Tibial artery (tissue), 4 donors: ENCODE measurements at regions not wholly inside any gene's neighbourhood (a gene's known extent, or its start where the extent isn't known, plus 50 kb on each side); places are given as distances from the start of the nearest gene placed in this dataset.

Experiments used
- DNase-seq, 2 donors: peaks; one replicate each; pipeline ENCODE4 v3.0.0-alpha.2; 2019
- H3K27ac ChIP-seq, 2 donors: fragments of 200-600 bp; sonication (generic) in 1 of 2; 1 replicate in 1 of 2; 2 replicates in 1 of 2; pipeline ENCODE4 v1.5.1; 2018 to 2019; ENCODE audit warnings: mild to moderate bottlenecking in 1 of 2
- H3K27me3 ChIP-seq, 2 donors: fragments of 200-600 bp; sonication (generic) in 1 of 2; one replicate each; pipeline versions ENCODE4 v1.5.1 to v1.6.0; 2016 to 2019
- H3K36me3 ChIP-seq, 3 donors: fragments of 200-600 bp; sonication (generic) in 2 of 3; one replicate each; pipeline ENCODE4 v1.5.1; 2016 to 2019; ENCODE audit warnings: mild to moderate bottlenecking in 2 of 3
- H3K4me1 ChIP-seq, 4 donors: fragments of 200-600 bp; sonication (generic) in 2 of 4; 1 replicate in 3 of 4; 2 replicates in 1 of 4; pipeline ENCODE4 v1.5.1; 2016 to 2019
- H3K4me3 ChIP-seq, 2 donors: fragments of 200-600 bp; sonication (generic) in 1 of 2; 1 replicate in 1 of 2; 2 replicates in 1 of 2; pipeline ENCODE4 v1.5.1; 2018 to 2019; ENCODE audit warnings: mild to moderate bottlenecking in 2 of 2
- H3K9me3 ChIP-seq, 3 donors: fragments of 200-600 bp; sonication (generic) in 1 of 3; one replicate each; pipeline ENCODE4 v1.5.1; 2016 to 2019
- intact Hi-C: fragments of 100-400 bp; cut with DNase I; formaldehyde crosslinking; loops from one replicate; pipeline ENCODE4 v1.15.0; 2023; ENCODE audit warnings: low total_unique reads
- TF ChIP-seq, protein P1 (sequence below), 2 experiments: fragments of 200-600 bp in 1 of 2; fragments of 450-650 bp in 1 of 2; IDR thresholded peaks; one replicate each; pipeline ENCODE4 v1.5.1; 2017 to 2019; ENCODE audit warnings: antibody characterized with exemption in 2 of 2, mild to moderate bottlenecking in 1 of 2, moderate library complexity in 1 of 2

DNA sequence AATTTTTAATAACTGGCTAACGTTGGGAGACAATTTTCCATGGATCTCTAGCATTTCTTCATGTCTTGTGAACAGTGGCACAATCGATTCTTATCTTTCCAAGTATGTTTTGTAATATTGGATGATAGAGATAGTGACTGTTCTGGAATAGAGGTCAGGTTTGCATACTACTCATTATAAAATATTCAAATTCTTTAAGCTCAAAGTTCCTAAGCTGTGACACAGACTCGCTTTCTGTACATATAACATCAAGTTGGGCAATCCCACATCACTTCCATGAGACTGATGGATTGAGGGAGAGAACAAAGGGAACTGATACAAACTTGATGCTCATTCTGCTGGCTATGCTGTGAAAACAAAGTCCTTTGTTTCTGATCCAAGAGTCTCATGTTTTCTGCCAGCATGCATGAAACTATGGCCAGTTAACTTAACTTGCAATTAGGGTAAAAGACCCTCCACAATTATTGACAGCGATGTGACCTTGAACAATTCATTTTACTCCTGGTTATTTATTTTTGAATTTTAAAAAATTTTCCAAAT, 392.4 kb downstream of the TTLL7 start:
- no peaks in the 10 kb centered on the region for H3K9me3 ChIP-seq
- intact Hi-C loops: no loop called here
- H3K36me3 ChIP-seq: no peaks in the 10 kb centered on the region
- no peaks in the 10 kb centered on the region for H3K27me3 ChIP-seq
- TF ChIP-seq, protein P1, sequence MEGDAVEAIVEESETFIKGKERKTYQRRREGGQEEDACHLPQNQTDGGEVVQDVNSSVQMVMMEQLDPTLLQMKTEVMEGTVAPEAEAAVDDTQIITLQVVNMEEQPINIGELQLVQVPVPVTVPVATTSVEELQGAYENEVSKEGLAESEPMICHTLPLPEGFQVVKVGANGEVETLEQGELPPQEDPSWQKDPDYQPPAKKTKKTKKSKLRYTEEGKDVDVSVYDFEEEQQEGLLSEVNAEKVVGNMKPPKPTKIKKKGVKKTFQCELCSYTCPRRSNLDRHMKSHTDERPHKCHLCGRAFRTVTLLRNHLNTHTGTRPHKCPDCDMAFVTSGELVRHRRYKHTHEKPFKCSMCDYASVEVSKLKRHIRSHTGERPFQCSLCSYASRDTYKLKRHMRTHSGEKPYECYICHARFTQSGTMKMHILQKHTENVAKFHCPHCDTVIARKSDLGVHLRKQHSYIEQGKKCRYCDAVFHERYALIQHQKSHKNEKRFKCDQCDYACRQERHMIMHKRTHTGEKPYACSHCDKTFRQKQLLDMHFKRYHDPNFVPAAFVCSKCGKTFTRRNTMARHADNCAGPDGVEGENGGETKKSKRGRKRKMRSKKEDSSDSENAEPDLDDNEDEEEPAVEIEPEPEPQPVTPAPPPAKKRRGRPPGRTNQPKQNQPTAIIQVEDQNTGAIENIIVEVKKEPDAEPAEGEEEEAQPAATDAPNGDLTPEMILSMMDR (IDR thresholded peaks at IDR 0.05): no peak
- H3K27ac ChIP-seq: no peak overlapping the region
- no peaks in the 10 kb centered on the region for H3K4me1 ChIP-seq
- no peak for DNase-seq
- H3K4me3 ChIP-seq: no peak overlapping the region

DNA sequence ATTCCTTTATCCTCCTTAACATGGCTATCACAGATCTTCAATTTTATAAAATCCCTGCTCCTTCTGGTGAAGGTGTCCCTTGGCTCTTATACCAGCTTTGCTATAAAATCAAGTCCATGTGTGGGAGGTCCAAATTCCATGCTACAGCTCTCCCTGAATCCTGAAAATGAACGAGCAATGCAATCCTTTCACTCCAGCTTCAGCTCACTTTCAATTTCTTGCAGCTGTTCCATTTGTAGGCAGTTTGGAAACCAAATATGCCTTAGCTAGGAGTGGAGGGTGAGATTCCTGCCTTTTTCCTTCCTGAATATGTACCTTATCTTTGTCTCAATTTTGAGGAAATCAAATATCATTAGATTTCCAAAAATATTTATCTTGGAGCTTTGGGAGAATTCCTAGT, 402.6 kb downstream of the TTLL7 start:
- H3K27me3 ChIP-seq: no peaks in the 10 kb centered on the region
- H3K4me1 ChIP-seq: peaks cover 0 to 13% (median under 1%) of the 10 kb centered on the region in 4 donors
- no peak overlapping the region for H3K27ac ChIP-seq
- TF ChIP-seq, protein P1 (IDR thresholded peaks at IDR 0.05): no peak
- intact Hi-C loops: no loop called here
- H3K9me3 ChIP-seq: no peaks in the 10 kb centered on the region
- no peak overlapping the region for H3K4me3 ChIP-seq
- no peaks in the 10 kb centered on the region for H3K36me3 ChIP-seq
- no peak for DNase-seq

DNA sequence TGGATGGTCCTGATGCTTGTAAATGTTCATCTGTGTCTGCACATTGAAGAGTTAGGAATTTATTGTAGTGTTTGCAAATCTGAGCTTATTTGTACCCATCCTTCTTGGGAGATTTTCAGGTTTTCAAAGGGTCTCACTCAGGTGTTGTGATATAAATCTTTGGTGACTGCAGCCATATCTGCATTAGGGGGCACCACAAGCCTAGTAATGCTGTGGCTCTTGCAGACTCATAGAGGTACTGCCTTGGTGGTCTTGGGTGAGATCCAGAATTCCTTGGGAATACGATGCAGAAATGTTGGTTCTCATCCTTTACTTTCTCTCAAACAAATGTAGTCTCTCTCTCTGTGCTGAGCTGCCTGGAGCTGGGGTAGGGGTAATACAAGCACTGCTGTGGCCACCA, 405.9 kb downstream of the TTLL7 start:
- H3K27me3 ChIP-seq: no peaks in the 10 kb centered on the region
- H3K4me1 ChIP-seq: peaks cover 0 to 13% (median under 1%) of the 10 kb centered on the region in 4 donors
- DNase-seq: no peak
- no peaks in the 10 kb centered on the region for H3K9me3 ChIP-seq
- H3K27ac ChIP-seq: no peak overlapping the region
- intact Hi-C loops: no loop called here
- TF ChIP-seq, protein P1 (IDR thresholded peaks at IDR 0.05): no peak
- no peak overlapping the region for H3K4me3 ChIP-seq
- no peaks in the 10 kb centered on the region for H3K36me3 ChIP-seq

DNA sequence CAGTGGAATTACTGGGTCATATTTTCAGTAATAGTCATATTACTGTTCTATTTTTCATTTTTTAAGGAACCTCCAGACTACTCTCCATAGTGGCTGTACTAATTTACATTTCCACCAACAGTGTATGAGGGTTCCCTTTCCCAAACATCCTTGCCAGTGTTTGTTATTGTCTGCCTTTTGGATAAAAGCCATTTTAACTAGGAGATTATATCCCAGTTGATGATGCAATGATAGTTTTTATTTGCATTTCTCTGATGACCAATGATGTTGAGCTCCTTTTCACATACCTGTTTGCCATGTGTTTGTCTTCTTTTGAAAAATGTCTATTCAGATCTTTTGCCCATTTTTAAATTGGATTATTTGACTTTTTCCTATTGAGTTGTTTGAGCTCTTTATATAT, 410.8 kb downstream of the TTLL7 start:
- intact Hi-C loops: no loop called here
- Histone ChIP-seq H3K4me3 (no peak overlapping the region), H3K4me1 (no peaks in the 10 kb centered on the region), H3K9me3 (no peaks in the 10 kb centered on the region), H3K27me3 (no peaks in the 10 kb centered on the region), H3K27ac (no peak overlapping the region), H3K36me3 (no peaks in the 10 kb centered on the region)
- TF ChIP-seq, protein P1 (IDR thresholded peaks at IDR 0.05): no peak
- DNase-seq: no peak

DNA sequence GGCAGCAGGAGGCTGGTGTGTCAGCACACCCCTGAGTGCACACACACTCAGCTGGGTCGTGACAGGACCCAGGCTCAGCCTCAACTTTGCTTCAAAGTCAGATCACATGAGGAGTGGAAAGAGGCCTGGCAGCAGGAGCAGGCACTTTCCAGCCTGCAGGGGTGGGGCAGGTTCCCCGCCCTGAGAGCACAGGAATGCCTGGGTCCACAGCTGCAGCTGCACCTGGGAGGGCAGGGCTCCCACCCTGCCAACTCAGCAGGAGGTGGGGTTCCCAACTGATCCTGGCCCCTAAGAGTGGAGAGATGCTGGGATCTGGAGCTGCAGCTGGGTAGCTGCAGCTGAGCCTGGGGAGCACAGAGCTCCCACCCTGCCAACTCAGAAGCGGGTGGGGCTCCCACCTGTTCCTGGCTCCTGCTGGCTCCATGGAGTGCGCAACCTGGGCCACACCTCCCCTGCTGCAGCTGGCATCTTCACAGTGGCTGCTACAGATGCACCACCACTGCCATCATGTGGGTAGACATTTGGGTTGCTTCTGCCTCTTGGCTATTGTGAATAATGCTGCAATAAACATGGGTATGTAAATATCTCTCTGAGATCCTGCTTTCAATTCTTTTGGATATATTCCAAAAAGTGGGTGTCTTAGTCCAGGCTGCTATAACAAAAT, 415.4 kb downstream of the TTLL7 start:
- intact Hi-C loops: no loop called here
- no peak for DNase-seq
- Histone ChIP-seq H3K36me3 (no peaks in the 10 kb centered on the region), H3K4me3 (no peak overlapping the region), H3K4me1 (no peaks in the 10 kb centered on the region), H3K27me3 (no peaks in the 10 kb centered on the region), H3K27ac (no peak overlapping the region), H3K9me3 (peaks cover 0 to 3% (median 0%) of the 10 kb centered on the region in 3 donors)
- TF ChIP-seq, protein P1 (IDR thresholded peaks at IDR 0.05): no peak
